Ovary (tissue), 7 donors: ENCODE measurements at regions not wholly inside any gene's neighbourhood (a gene's known extent, or its start where the extent isn't known, plus 50 kb on each side); places are given as distances from the start of the nearest gene placed in this dataset.
"Not testable (repeated sequence)": the region's sequence is repeated elsewhere in the genome, so short reads cannot be mapped to it uniquely, and the experiment has no call there.

Experiments used
- DNase-seq, 5 donors: peaks; one replicate each; pipeline ENCODE4 v3.0.0-alpha.2; 2019 to 2020
- H3K27ac ChIP-seq, 2 donors: fragments of 200-600 bp; one replicate each; pipeline versions ENCODE4 v1.5.1 to v1.8.0; 2019 to 2022
- H3K27me3 ChIP-seq: fragments of 200-600 bp; one replicate; pipeline ENCODE4 v1.8.0; 2022
- H3K36me3 ChIP-seq: fragments of 200-600 bp; sonication (generic); one replicate; pipeline ENCODE4 v1.5.1; 2019
- H3K4me1 ChIP-seq: one replicate; pipeline ENCODE4 v1.8.1; 2013; ENCODE audit warnings: mild to moderate bottlenecking, moderate library complexity; ENCODE audit not compliant: insufficient read depth
- H3K4me3 ChIP-seq: fragments of 200-600 bp; sonication (generic); one replicate; pipeline ENCODE4 v1.5.1; 2017
- H3K9me3 ChIP-seq, 2 donors: fragments of 200-600 bp in 1 of 2; sonication (generic) in 1 of 2; one replicate each; pipeline versions ENCODE4 v1.5.1 to v1.8.1; 2013 to 2019; ENCODE audit warnings: mild to moderate bottlenecking in 1 of 2, moderate library complexity in 1 of 2
- EP300 ChIP-seq: sonication (generic); formaldehyde crosslinking; IDR thresholded peaks from one replicate; pipeline ENCODE4 v1.6.1; 2017; ENCODE audit warnings: antibody characterized with exemption
- POLR2A ChIP-seq: fragments of 450-650 bp; IDR thresholded peaks from one replicate; pipeline ENCODE4 v1.6.1; 2017; ENCODE audit warnings: antibody characterized with exemption, mild to moderate bottlenecking, moderate library complexity
- WGBS, 3 donors: extraction: QIAGEN DNeasy Blood & Tissue Kit in 1 of 3; methylation state at CpG; one replicate each; pipeline versions ENCODE4 v1.1.5 to v1.1.7; 2013 to 2017; 5-methylcytosine and 5-hydroxymethylcytosine counted together
- intact Hi-C, 4 donors: fragments of 100-400 bp; cut with DNase I; formaldehyde crosslinking; loops; one replicate each; pipeline versions ENCODE4 v1.11.0 to v1.15.1; 2022 to 2023
- TF ChIP-seq, protein P1 (sequence below), 3 donors: fragments of 450-650 bp in 2 of 3; fragments of 200-600 bp in 1 of 3; IDR thresholded peaks; one replicate each; pipeline versions ENCODE4 v1.5.1 to v1.8.0; 2016 to 2022; ENCODE audit warnings: antibody characterized with exemption in 3 of 3, mild to moderate bottlenecking in 1 of 3
- donor health status: DM: no; HTN: no; CAD: no; lungs with moderate emphysema.
- donor health status: DM: no; HTN: no; CAD: no.
- donor health status: Bipolar disorder and iron deficiency.
- donor health status: DM: no; HTN: no; CAD: no.
- donor health status: DM: yes; HTN: yes; CAD: no.

DNA sequence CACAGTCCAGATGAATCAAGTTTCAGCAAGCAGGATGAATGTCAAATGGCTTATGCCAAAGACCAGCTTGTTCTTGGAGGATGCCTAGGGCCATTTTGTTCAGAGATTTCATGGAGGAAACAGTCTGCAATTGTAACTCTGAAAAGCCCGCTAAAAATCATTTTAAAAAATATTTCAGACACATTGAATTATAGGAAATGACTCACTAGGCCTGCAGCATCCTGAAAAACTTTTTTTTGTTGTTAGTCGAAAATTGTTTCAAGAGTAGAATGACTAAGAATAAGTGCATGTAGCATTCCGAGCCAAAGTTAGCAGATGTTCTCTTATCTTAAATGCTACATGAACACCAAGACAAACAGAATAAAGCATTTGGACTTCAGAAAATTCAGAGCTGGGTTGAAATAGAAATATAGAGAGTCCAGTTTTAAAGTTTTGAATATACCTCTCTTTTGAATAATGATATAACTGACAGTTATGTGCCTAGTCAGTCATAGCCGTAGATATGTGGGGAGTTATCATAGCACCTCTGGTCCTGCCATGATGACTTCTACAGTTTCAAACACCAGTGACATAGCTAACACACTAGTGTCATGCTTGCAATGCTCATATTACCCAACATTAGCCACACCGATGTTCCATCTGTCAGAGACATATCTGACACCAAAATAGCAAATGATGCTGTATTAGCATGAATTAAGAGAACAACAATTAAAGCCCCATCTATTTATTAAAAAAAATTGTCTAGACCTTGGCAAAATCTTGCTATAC, 1462.8 kb upstream of the GBE1 start:
- Histone ChIP-seq H3K4me1 (peaks cover 2% of the 10 kb centered on the region), H3K36me3 (no peaks in the 10 kb centered on the region), H3K9me3 (no peaks in the 10 kb centered on the region), H3K4me3 (no peak overlapping the region), H3K27ac (no peak overlapping the region), H3K27me3 (no peaks in the 10 kb centered on the region)
- no peak for DNase-seq
- 12 to 32% (median 16%) methylated on average over 5 of the region's 5 CpGs for WGBS, 3 donors
- no peak for TF ChIP-seq EP300
- TF ChIP-seq POLR2A, result no peak
- TF ChIP-seq, protein P1, sequence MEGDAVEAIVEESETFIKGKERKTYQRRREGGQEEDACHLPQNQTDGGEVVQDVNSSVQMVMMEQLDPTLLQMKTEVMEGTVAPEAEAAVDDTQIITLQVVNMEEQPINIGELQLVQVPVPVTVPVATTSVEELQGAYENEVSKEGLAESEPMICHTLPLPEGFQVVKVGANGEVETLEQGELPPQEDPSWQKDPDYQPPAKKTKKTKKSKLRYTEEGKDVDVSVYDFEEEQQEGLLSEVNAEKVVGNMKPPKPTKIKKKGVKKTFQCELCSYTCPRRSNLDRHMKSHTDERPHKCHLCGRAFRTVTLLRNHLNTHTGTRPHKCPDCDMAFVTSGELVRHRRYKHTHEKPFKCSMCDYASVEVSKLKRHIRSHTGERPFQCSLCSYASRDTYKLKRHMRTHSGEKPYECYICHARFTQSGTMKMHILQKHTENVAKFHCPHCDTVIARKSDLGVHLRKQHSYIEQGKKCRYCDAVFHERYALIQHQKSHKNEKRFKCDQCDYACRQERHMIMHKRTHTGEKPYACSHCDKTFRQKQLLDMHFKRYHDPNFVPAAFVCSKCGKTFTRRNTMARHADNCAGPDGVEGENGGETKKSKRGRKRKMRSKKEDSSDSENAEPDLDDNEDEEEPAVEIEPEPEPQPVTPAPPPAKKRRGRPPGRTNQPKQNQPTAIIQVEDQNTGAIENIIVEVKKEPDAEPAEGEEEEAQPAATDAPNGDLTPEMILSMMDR (IDR thresholded peaks at IDR 0.05), result no peak
- intact Hi-C loops, result no loop called here

DNA sequence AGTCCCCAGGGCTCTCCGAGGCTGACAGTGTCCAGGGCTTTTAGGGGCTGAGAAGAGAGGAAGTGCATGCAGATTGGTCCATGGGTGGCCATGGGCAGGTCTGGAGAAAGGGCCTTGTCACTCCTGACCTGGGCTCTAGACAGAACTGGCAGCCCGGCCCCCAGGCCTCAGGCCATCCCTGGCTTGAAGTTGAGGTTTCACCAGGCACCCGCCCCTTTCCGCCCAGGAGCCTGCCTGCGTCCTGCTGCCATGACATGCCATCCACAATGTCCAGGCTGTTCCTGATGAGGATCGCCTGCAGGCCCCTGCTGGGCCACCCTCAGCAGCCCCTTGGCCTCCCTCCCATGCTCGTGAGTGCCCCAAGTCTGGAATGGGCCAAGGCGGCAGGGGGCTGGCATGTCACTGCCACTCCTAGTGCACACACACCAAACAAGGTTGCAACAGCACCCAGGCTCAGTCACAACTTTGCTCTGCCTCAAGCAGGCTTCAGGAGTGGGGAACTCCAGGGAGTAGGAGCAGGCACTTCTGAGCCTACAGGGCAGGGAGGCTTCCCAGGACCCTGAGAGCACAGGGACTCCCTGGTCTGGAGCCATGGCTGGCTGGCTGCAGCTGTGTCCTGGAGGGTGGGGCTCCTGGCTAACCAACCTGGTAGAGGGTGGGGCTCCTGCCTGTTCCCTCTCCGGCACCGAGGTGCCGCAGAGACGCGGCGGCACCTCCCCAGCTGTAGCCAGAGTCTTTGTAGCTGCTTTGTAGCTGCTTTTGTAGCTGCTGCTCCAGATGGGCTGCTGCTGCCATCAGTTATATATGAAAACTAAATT, 1457.1 kb upstream of the GBE1 start:
- Histone ChIP-seq H3K4me1 (no peaks in the 10 kb centered on the region), H3K27me3 (no peaks in the 10 kb centered on the region), H3K9me3 (no peaks in the 10 kb centered on the region), H3K36me3 (no peaks in the 10 kb centered on the region), H3K4me3 (no peak overlapping the region), H3K27ac (no peak overlapping the region)
- WGBS, 3 donors, result 95% methylated on average over 14 of the region's 14 CpGs
- intact Hi-C loops, result no loop called here
- TF ChIP-seq, protein P1 (IDR thresholded peaks at IDR 0.05), result no peak
- no peak for TF ChIP-seq POLR2A
- no peak for TF ChIP-seq EP300
- no peak for DNase-seq

DNA sequence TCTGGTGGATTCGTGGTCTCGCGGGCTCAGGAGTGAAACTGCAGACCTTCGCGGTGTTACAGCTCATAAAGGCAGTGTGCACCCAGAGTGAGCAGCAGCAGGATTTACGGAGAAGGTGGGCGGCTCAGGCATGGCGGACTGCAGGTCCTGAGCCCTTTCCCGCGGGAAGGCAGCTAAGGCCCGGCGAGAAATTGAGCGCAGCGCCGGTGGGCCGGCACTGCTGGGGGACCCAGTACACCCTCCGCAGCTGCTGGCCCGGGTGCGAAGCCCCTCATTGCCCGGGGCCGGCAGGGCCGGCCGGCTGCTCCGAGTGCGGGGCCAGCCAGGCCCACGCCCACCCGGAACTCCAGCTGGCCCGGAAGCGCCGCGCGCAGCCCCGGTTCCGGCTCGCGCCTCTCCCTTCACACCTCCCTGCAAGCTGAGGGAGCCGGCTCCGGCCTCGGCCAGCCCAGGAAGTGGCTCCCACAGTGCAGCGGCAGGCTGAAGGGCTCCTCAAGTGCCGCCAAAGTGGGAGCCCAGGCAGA, 1456.2 kb upstream of the GBE1 start:
- intact Hi-C loops, H3K27ac ChIP-seq, DNase-seq, H3K27me3 ChIP-seq, H3K4me3 ChIP-seq, H3K9me3 ChIP-seq, H3K4me1 ChIP-seq, H3K36me3 ChIP-seq: not testable (repeated sequence)
- 98 to 99% (median 98%) methylated on average over 35 to 41 of the region's 41 CpGs for WGBS, 3 donors

DNA sequence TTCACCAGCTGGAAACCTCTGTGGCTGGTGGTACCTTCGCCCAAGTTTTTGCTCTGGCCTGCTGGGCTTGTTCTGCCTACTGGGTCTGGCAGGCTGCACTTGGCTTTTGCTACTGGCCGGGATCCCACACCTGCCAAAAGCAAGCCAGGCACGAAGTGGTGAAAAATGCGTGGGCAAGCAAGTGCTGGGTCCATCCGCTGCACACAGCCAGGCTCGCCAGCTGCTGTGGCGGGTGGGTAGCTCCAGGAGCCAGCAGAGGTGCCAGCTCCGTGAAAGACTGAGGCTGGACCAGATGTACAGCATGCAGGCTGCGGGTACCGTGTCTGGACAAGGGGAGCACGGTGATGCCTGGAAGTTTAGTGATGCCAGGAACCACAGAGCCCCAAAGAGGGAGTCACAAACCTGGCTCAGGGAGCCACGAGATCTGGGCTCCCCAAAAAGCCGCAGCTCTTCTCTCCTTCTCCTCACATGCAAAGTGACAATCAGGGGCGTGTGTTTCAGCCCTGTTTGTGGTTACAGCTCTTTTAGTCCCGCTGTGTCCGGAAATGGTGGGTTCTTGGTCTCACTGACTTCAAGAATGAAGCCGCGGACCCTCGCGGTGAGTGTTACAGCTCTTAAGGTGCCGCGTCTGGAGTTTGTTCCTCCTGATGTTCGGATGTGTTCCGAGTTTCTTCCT, 1455.6 kb upstream of the GBE1 start:
- no peaks in the 10 kb centered on the region for H3K36me3 ChIP-seq
- H3K4me3 ChIP-seq, result no peak overlapping the region
- H3K27me3 ChIP-seq, result no peaks in the 10 kb centered on the region
- no peaks in the 10 kb centered on the region for H3K4me1 ChIP-seq
- intact Hi-C loops, result no loop called here
- no peak overlapping the region for H3K27ac ChIP-seq
- no peaks in the 10 kb centered on the region for H3K9me3 ChIP-seq
- TF ChIP-seq EP300 (no peak), POLR2A (no peak)
- TF ChIP-seq, protein P1 (IDR thresholded peaks at IDR 0.05), result no peak
- no peak for DNase-seq
- WGBS, 3 donors, result 95 to 96% (median 96%) methylated on average over 24 of the region's 24 CpGs
